ENCODE measurements at regions not wholly inside any gene's neighbourhood (a gene's known extent, or its start where the extent isn't known, plus 50 kb on each side); places are given as distances from the start of the nearest gene placed in this dataset.
"Not testable (repeated sequence)": the region's sequence is repeated elsewhere in the genome, so short reads cannot be mapped to it uniquely, and the experiment has no call there.

GRCh38 chr1:116298213-116298579 lies 74.8 kb upstream of the ATP1A1 start:
- DNase-seq, result not testable (repeated sequence)

- DNase-seq, result no peak
Measured at GRCh38 chr1:116298746-116299145, 74.3 kb upstream of the ATP1A1 start.

GRCh38 chr1:116299248-116299647 lies 73.8 kb upstream of the ATP1A1 start:
- DNase-seq, result no peak

- no peak for DNase-seq
Measured at GRCh38 chr1:116302281-116302680, 70.8 kb upstream of the ATP1A1 start.

GRCh38 chr1:116306102-116306501 lies 66.9 kb upstream of the ATP1A1 start:
- no peak for DNase-seq

GRCh38 chr1:116306840-116307442 lies 66.1 kb upstream of the ATP1A1 start:
- DNase-seq, result no peak

GRCh38 chr1:116308276-116308675 lies 64.8 kb upstream of the ATP1A1 start:
- no peak for DNase-seq

GRCh38 chr1:116309090-116309870 lies 63.8 kb upstream of the ATP1A1 start:
- peak in 1 of 14 donors; percentile 9 for DNase-seq

- no peak for DNase-seq
Measured at GRCh38 chr1:116310180-116310579, 62.9 kb upstream of the ATP1A1 start.

GRCh38 chr1:116311193-116311592 lies 61.9 kb upstream of the ATP1A1 start:
- no peak for DNase-seq

GRCh38 chr1:116311756-116312680 lies 61.0 kb upstream of the ATP1A1 start:
- peak in 4 of 14 donors; percentile 14 to 61 (median 28) for DNase-seq

GRCh38 chr1:116312681-116313069 lies 60.4 kb upstream of the ATP1A1 start:
- DNase-seq, result no peak

- DNase-seq, result no peak
Measured at GRCh38 chr1:116313776-116314175, 59.3 kb upstream of the ATP1A1 start.

- no peak for DNase-seq
Measured at GRCh38 chr1:116314305-116314919, 58.6 kb upstream of the ATP1A1 start.

- no peak for DNase-seq
Measured at GRCh38 chr1:116316373-116316772, 56.7 kb upstream of the ATP1A1 start.

- no peak for DNase-seq
Measured at GRCh38 chr1:116318897-116319296, 54.1 kb upstream of the ATP1A1 start.

GRCh38 chr1:116320874-116321273 lies 52.2 kb upstream of the ATP1A1 start:
- no peak for DNase-seq

GRCh38 chr1:116321766-116322175 lies 51.3 kb upstream of the ATP1A1 start:
- DNase-seq, result no peak

GRCh38 chr1:116322752-116323405 lies 50.2 kb upstream of the ATP1A1 start:
- no peak for DNase-seq
